ENCODE measurements at regions not wholly inside any gene's neighbourhood (a gene's known extent, or its start where the extent isn't known, plus 50 kb on each side); places are given as distances from the start of the nearest gene placed in this dataset.

DNA sequence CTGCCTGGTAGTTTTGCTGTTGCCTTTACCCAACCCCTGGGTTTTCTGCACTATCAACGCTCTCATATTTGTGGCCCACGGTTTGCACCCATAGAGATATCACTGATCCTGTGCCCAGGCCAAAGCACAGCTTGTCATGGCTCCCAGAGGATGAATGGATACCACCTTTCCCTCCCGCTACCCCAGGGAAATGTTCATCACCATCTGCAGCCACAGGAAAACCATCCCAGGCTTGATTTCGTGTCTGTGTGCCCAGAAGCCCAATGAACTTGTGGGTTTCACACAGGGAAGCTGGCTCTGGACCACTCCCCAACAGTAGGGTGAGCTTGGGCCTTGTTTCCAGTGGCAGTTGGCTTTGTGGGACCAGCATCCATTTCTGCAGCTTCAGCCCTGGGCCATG is 143.1 kb upstream of the GDF10 start:
- H3K9me2 ChIP-seq (ENCODE audit: low read depth, low read length): no peaks in the 10 kb centered on the region
- no peaks in the 10 kb centered on the region for H3K4me1 ChIP-seq (ENCODE audit: insufficient read depth, low read length, severe bottlenecking)
- TF ChIP-seq, protein P1, sequence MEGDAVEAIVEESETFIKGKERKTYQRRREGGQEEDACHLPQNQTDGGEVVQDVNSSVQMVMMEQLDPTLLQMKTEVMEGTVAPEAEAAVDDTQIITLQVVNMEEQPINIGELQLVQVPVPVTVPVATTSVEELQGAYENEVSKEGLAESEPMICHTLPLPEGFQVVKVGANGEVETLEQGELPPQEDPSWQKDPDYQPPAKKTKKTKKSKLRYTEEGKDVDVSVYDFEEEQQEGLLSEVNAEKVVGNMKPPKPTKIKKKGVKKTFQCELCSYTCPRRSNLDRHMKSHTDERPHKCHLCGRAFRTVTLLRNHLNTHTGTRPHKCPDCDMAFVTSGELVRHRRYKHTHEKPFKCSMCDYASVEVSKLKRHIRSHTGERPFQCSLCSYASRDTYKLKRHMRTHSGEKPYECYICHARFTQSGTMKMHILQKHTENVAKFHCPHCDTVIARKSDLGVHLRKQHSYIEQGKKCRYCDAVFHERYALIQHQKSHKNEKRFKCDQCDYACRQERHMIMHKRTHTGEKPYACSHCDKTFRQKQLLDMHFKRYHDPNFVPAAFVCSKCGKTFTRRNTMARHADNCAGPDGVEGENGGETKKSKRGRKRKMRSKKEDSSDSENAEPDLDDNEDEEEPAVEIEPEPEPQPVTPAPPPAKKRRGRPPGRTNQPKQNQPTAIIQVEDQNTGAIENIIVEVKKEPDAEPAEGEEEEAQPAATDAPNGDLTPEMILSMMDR (IDR thresholded peaks at IDR 0.05; ENCODE audit: low read length): no peak
- TF ChIP-seq EZH2 (IDR thresholded peaks at IDR 0.05; ENCODE audit: borderline replicate concordance, low read length): no peak
- H3K9ac ChIP-seq (ENCODE audit: low read length): no peak overlapping the region
- H3K79me2 ChIP-seq (ENCODE audit: insufficient read depth, low read length): no peaks in the 10 kb centered on the region
- H3K27me3 ChIP-seq (ENCODE audit: insufficient read depth, low read length): no peaks in the 10 kb centered on the region
- no peak overlapping the region for H3K27ac ChIP-seq (ENCODE audit: low read depth, low read length, poor library complexity, severe bottlenecking)
- no peak overlapping the region for H3K4me3 ChIP-seq (ENCODE audit: low read depth, low read length, poor library complexity, severe bottlenecking)
- no peaks in the 10 kb centered on the region for H4K20me1 ChIP-seq (ENCODE audit: insufficient read depth, low read length)
- no peak overlapping the region for H3K4me2 ChIP-seq (ENCODE audit: low read length)
- H3K9me3 ChIP-seq (ENCODE audit: low read length): 0 out of 2 replicates have a peak, but pooled peaks cover 3% of the 10 kb centered on the region
- no peaks in the 10 kb centered on the region for H3K36me3 ChIP-seq (ENCODE audit: insufficient read depth, low read length)
- no peaks in the 10 kb centered on the region for H3F3A ChIP-seq (ENCODE audit: insufficient read depth, low read length)
- no peak overlapping the region for H2AFZ ChIP-seq (ENCODE audit: low read length)

DNA sequence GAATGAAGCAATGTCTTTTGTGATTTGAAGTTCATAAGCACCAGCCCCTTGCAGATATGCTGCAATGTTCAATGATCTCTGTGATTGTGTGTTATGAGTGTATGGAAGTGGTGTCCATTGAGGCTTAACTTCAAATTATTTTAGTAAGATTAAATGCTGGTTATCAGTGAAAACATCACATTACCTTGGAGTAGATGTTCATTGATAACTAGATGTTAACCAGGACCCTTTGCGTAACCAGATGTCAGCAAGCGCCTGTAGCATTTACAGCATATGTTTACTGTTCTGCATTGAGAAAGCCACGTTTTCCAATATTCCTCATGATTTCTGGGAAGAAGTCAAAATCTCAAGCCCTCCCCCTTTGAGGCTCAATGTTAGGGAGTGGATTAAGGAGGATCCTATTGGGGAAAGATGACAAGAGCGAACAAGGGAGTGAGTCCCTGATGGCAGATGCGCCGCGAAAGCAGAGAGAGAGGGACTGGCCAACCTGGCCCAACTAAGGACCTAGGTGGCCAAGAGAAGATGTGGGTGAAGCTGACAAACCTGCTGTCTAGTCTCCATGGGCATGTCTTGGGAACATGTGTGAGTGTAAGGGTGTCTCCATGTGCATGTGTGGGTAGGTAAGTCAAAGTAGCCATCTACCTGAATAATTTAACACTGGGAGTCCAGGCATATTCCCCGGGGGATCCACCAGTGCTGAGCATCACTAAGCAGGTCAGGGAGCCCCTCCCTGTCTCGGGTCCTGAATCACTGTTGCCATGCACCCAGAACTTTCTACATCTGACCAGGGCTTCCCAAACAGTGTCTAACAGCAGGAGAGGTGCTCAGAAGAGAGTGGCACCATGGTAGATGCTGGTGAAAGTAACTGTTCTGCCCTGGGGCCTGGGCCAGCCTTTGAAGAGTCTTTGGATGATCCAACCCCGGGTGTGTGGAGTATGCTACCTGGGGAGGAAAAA is 141.6 kb upstream of the GDF10 start:
- Histone ChIP-seq H3K36me3 (ENCODE audit: insufficient read depth, low read length) (no peaks in the 10 kb centered on the region), H4K20me1 (ENCODE audit: insufficient read depth, low read length) (no peaks in the 10 kb centered on the region), H3K9ac (ENCODE audit: low read length) (no peak overlapping the region), H3K4me3 (ENCODE audit: low read depth, low read length, poor library complexity, severe bottlenecking) (no peak overlapping the region), H3K9me2 (ENCODE audit: low read depth, low read length) (no peaks in the 10 kb centered on the region), H2AFZ (ENCODE audit: low read length) (no peak overlapping the region), H3K79me2 (ENCODE audit: insufficient read depth, low read length) (no peaks in the 10 kb centered on the region), H3F3A (ENCODE audit: insufficient read depth, low read length) (no peaks in the 10 kb centered on the region), H3K4me2 (ENCODE audit: low read length) (no peak overlapping the region), H3K9me3 (ENCODE audit: low read length) (0 out of 2 replicates have a peak, but pooled peaks cover 3% of the 10 kb centered on the region), H3K4me1 (ENCODE audit: insufficient read depth, low read length, severe bottlenecking) (no peaks in the 10 kb centered on the region), H3K27ac (ENCODE audit: low read depth, low read length, poor library complexity, severe bottlenecking) (no peak overlapping the region), H3K27me3 (ENCODE audit: insufficient read depth, low read length) (no peaks in the 10 kb centered on the region)
- TF ChIP-seq, protein P1 (IDR thresholded peaks at IDR 0.05; ENCODE audit: low read length): no peak
- TF ChIP-seq EZH2 (IDR thresholded peaks at IDR 0.05; ENCODE audit: borderline replicate concordance, low read length): no peak

DNA sequence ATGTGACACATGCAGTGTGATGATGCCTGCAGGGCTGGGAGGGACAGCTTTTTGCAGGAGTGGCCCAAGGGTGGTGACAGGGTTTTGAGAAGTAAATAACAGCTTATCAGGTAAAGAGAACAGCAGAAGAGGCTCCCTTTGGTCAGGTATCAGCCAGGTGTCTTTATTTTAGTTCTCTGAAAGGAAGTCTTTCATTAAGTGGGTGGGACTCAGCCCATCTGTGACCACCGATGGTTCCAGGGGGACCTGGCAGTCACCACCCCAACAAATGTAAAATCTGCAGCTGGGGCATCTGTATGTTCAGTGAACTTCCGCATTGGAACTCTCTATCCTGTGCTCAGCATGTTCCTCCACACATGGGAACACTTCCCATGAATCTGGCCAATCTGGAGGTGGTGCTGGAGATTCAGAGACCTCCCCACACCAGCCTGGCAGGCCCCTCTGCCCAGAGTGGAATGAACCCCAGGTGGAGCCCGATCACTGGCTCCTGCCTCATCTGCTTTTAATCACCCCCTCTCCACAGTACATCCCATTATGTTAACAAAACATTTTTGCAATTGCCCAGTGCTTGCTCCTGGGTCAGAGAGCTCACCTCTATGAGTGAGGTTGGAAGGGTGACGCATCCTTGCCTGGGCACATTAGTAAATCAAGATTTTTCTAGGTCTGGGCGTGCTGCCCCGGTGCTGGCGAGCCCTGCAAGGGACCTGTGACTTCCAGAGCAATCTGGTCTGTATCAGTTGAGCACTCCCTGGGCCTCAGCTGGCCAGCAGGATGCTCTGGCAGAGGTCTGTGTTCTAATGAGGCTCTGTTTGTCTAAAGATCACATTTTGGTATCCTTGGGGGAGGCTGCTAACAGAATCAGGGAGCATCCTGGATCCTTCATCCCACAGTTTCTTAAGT is 140.4 kb upstream of the GDF10 start:
- H3K4me1 ChIP-seq (ENCODE audit: insufficient read depth, low read length, severe bottlenecking): no peaks in the 10 kb centered on the region
- H3K9me3 ChIP-seq (ENCODE audit: low read length): 0 out of 2 replicates have a peak, but pooled peaks cover under 1% of the 10 kb centered on the region
- no peak overlapping the region for H2AFZ ChIP-seq (ENCODE audit: low read length)
- no peaks in the 10 kb centered on the region for H3K36me3 ChIP-seq (ENCODE audit: insufficient read depth, low read length)
- H3K4me3 ChIP-seq (ENCODE audit: low read depth, low read length, poor library complexity, severe bottlenecking): no peak overlapping the region
- H3F3A ChIP-seq (ENCODE audit: insufficient read depth, low read length): no peaks in the 10 kb centered on the region
- no peak overlapping the region for H3K27ac ChIP-seq (ENCODE audit: low read depth, low read length, poor library complexity, severe bottlenecking)
- H3K79me2 ChIP-seq (ENCODE audit: insufficient read depth, low read length): no peaks in the 10 kb centered on the region
- no peak for TF ChIP-seq EZH2 (IDR thresholded peaks at IDR 0.05; ENCODE audit: borderline replicate concordance, low read length)
- TF ChIP-seq, protein P1 (IDR thresholded peaks at IDR 0.05; ENCODE audit: low read length): no peak
- no peak overlapping the region for H3K4me2 ChIP-seq (ENCODE audit: low read length)
- H3K27me3 ChIP-seq (ENCODE audit: insufficient read depth, low read length): no peaks in the 10 kb centered on the region
- no peak overlapping the region for H3K9ac ChIP-seq (ENCODE audit: low read length)
- H3K9me2 ChIP-seq (ENCODE audit: low read depth, low read length): no peaks in the 10 kb centered on the region
- no peaks in the 10 kb centered on the region for H4K20me1 ChIP-seq (ENCODE audit: insufficient read depth, low read length)
